Sigmoid colon (tissue), 6 donors: ENCODE measurements at regions not wholly inside any gene's neighbourhood (a gene's known extent, or its start where the extent isn't known, plus 50 kb on each side); places are given as distances from the start of the nearest gene placed in this dataset.

Experiments
- DNase-seq: peaks from one replicate; pipeline ENCODE4 v3.0.0-alpha.2; 2019
- H3K27ac ChIP-seq, 4 donors: fragments of 200-600 bp; sonication (generic); one replicate each; pipeline ENCODE4 v1.5.1; 2016 to 2019; ENCODE audit warnings: mild to moderate bottlenecking in 1 of 4
- H3K27me3 ChIP-seq, 3 donors: fragments of 200-600 bp; sonication (generic); one replicate each; pipeline ENCODE4 v1.5.1; 2019; ENCODE audit warnings: mild to moderate bottlenecking in 1 of 3
- H3K36me3 ChIP-seq, 4 donors: fragments of 200-600 bp; sonication (generic); one replicate each; pipeline ENCODE4 v1.5.1; 2016 to 2019
- H3K4me1 ChIP-seq, 4 donors: fragments of 200-600 bp; sonication (generic); one replicate each; pipeline ENCODE4 v1.5.1; 2017 to 2019
- H3K4me3 ChIP-seq, 4 donors: fragments of 200-600 bp; sonication (generic); one replicate each; pipeline ENCODE4 v1.5.1; 2017 to 2019; ENCODE audit warnings: mild to moderate bottlenecking in 2 of 4, moderate library complexity in 1 of 4
- H3K9me3 ChIP-seq, 4 donors: fragments of 200-600 bp in 3 of 4; sonication (generic) in 3 of 4; one replicate each; pipeline versions ENCODE4 v1.5.1 to v1.6.1; 2013 to 2019
- EP300 ChIP-seq, 4 donors: sonication (generic); formaldehyde crosslinking; IDR thresholded peaks; one replicate each; pipeline ENCODE4 v1.6.1; 2017; ENCODE audit warnings: antibody characterized with exemption in 4 of 4
- POLR2A ChIP-seq, 2 donors: fragments of 450-650 bp; IDR thresholded peaks; one replicate each; pipeline ENCODE4 v1.6.1; 2016; ENCODE audit warnings: antibody characterized with exemption in 2 of 2, mild to moderate bottlenecking in 2 of 2, moderate library complexity in 2 of 2
- POLR2AphosphoS5 ChIP-seq, 4 donors: sonication (generic); formaldehyde crosslinking; IDR thresholded peaks; one replicate each; pipeline ENCODE4 v1.6.1; 2017; ENCODE audit warnings: antibody characterized with exemption in 4 of 4
- WGBS, 2 donors: extraction: QIAGEN DNeasy Blood & Tissue Kit; methylation state at CpG; one replicate each; pipeline ENCODE4 v1.1.7; 2013; 5-methylcytosine and 5-hydroxymethylcytosine counted together
- intact Hi-C: fragments of 100-400 bp; cut with DNase I; formaldehyde crosslinking; loops from one replicate; pipeline ENCODE4 v1.15.1; 2023
- TF ChIP-seq, protein P1 (sequence below), 4 experiments: fragments of 450-650 bp in 3 of 4; fragments of 200-600 bp in 1 of 4; IDR thresholded peaks; one replicate each; pipeline ENCODE4 v1.5.1; 2016 to 2019; ENCODE audit warnings: antibody characterized with exemption in 4 of 4, mild to moderate bottlenecking in 3 of 4, moderate library complexity in 2 of 4
- donor health status: healthy with polysubstance abuse.
- donor health status: healthy.

GRCh38 chr6:25078141-25078540 lies 142.4 kb upstream of the RIPOR2 start:
- Histone ChIP-seq H3K27me3 (no peaks in the 10 kb centered on the region), H3K9me3 (no peaks in the 10 kb centered on the region), H3K36me3 (no peaks in the 10 kb centered on the region), H3K4me1 (no peaks in the 10 kb centered on the region), H3K27ac (no peak overlapping the region), H3K4me3 (no peak overlapping the region)
- TF ChIP-seq EP300 (IDR thresholded peaks at IDR 0.05) (no peak), POLR2A (IDR thresholded peaks at IDR 0.05) (no peak), POLR2AphosphoS5 (IDR thresholded peaks at IDR 0.05) (no peak)
- TF ChIP-seq, protein P1, sequence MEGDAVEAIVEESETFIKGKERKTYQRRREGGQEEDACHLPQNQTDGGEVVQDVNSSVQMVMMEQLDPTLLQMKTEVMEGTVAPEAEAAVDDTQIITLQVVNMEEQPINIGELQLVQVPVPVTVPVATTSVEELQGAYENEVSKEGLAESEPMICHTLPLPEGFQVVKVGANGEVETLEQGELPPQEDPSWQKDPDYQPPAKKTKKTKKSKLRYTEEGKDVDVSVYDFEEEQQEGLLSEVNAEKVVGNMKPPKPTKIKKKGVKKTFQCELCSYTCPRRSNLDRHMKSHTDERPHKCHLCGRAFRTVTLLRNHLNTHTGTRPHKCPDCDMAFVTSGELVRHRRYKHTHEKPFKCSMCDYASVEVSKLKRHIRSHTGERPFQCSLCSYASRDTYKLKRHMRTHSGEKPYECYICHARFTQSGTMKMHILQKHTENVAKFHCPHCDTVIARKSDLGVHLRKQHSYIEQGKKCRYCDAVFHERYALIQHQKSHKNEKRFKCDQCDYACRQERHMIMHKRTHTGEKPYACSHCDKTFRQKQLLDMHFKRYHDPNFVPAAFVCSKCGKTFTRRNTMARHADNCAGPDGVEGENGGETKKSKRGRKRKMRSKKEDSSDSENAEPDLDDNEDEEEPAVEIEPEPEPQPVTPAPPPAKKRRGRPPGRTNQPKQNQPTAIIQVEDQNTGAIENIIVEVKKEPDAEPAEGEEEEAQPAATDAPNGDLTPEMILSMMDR (IDR thresholded peaks at IDR 0.05), result no peak
- DNase-seq, result no peak
- WGBS, 2 donors, result 90 to 93% methylated on average over 1 of the region's 1 CpG
- intact Hi-C loops, result no loop called here

DNA sequence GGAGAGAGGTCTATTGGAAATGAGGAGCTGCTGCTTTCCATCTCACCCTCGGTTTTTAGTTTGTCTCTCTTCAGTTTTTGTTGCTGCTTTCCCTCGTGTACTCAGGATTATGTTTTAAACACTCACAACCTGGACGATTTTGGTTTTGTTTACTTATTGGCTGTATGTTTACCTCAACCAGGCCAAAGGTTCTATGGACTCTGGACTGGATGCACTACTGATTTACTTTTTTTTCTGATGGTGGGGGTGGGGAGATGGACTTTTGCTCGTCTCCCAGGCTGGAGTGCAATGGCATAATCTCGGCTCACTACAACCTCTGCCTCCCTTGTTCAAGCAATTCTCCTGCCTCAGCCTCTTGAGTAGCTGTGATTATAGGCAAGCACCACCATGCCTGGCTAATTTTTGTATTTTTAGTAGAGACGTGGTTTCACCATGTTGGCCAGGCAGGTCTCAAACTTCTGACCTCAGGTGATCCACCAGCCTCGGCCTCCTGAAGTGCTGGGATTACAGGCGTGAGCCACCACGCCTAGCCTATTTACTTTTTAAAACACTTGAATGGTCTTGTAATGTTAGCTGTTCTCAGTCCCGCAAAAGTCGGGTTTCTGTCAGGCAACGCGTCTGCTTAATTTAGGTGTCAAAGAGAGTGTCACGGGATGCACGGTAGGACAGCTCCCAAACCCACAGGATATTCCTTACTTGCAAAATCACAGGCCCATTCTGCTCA lies 148.2 kb upstream of the RIPOR2 start:
- TF ChIP-seq, protein P1 (IDR thresholded peaks at IDR 0.05), result no peak
- no peak for TF ChIP-seq POLR2AphosphoS5 (IDR thresholded peaks at IDR 0.05)
- no peak for TF ChIP-seq EP300 (IDR thresholded peaks at IDR 0.05)
- no peak for TF ChIP-seq POLR2A (IDR thresholded peaks at IDR 0.05)
- H3K27ac ChIP-seq, result no peak overlapping the region
- peaks cover 0 to 6% (median 0%) of the 10 kb centered on the region in 4 donors for H3K36me3 ChIP-seq
- H3K4me1 ChIP-seq, result no peaks in the 10 kb centered on the region
- 55 to 76% methylated on average over 15 of the region's 15 CpGs for WGBS, 2 donors
- DNase-seq, result no peak
- intact Hi-C loops, result no loop called here
- no peaks in the 10 kb centered on the region for H3K27me3 ChIP-seq
- no peaks in the 10 kb centered on the region for H3K9me3 ChIP-seq
- no peak overlapping the region for H3K4me3 ChIP-seq

GRCh38 chr6:25084508-25084833 lies 148.7 kb upstream of the RIPOR2 start:
- intact Hi-C loops, result no loop called here
- no peak overlapping the region for H3K4me3 ChIP-seq
- peaks cover 0 to 10% (median 0%) of the 10 kb centered on the region in 4 donors for H3K36me3 ChIP-seq
- H3K27me3 ChIP-seq, result no peaks in the 10 kb centered on the region
- TF ChIP-seq, protein P1 (IDR thresholded peaks at IDR 0.05), result no peak
- TF ChIP-seq EP300 (IDR thresholded peaks at IDR 0.05) (no peak), POLR2AphosphoS5 (IDR thresholded peaks at IDR 0.05) (no peak), POLR2A (IDR thresholded peaks at IDR 0.05) (no peak)
- no peaks in the 10 kb centered on the region for H3K9me3 ChIP-seq
- DNase-seq, result no peak
- no peaks in the 10 kb centered on the region for H3K4me1 ChIP-seq
- 78 to 89% methylated on average over 1 of the region's 1 CpG for WGBS, 2 donors
- H3K27ac ChIP-seq, result no peak overlapping the region

GRCh38 chr6:25085756-25086155 lies 150.0 kb upstream of the RIPOR2 start:
- TF ChIP-seq POLR2AphosphoS5 (IDR thresholded peaks at IDR 0.05) (peak in 1 of 4 donors; percentile 38), POLR2A (IDR thresholded peaks at IDR 0.05) (no peak)
- TF ChIP-seq, protein P1 (IDR thresholded peaks at IDR 0.05), result no peak
- no peak overlapping the region for H3K27ac ChIP-seq
- no peaks in the 10 kb centered on the region for H3K4me1 ChIP-seq
- WGBS, 2 donors, result 0 to 30% methylated on average over 1 of the region's 1 CpG
- H3K36me3 ChIP-seq, result peaks cover 0 to 19% (median 0%) of the 10 kb centered on the region in 4 donors
- no peak overlapping the region for H3K4me3 ChIP-seq
- no peak for DNase-seq
- no peaks in the 10 kb centered on the region for H3K27me3 ChIP-seq
- intact Hi-C loops, result no loop called here
- H3K9me3 ChIP-seq, result no peaks in the 10 kb centered on the region
